Keratinocyte (primary cell): ENCODE measurements at regions not wholly inside any gene's neighbourhood (a gene's known extent, or its start where the extent isn't known, plus 50 kb on each side); places are given as distances from the start of the nearest gene placed in this dataset.

Experiments used
- EZH2 ChIP-seq: IDR thresholded peaks from one replicate; pipeline ENCODE4 v1.6.1; 2012; ENCODE audit warnings: inconsistent platforms, mild to moderate bottlenecking, low read length, moderate library complexity
- TF ChIP-seq, protein P1 (sequence below), 3 experiments: IDR thresholded peaks in 1 of 3; conservative IDR thresholded peaks in 1 of 3; optimal IDR thresholded peaks in 1 of 3; 2 replicates in 2 of 3; 3 replicates in 1 of 3; pipeline versions ENCODE3 to v1.5.1; 2011; ENCODE audit warnings: low read length in 3 of 3, mild to moderate bottlenecking in 3 of 3, moderate library complexity in 2 of 3, control low read depth in 1 of 3, inconsistent platforms in 1 of 3; ENCODE audit not compliant: insufficient read depth in 2 of 3; ENCODE audit errors: extremely low read depth in 1 of 3

DNA sequence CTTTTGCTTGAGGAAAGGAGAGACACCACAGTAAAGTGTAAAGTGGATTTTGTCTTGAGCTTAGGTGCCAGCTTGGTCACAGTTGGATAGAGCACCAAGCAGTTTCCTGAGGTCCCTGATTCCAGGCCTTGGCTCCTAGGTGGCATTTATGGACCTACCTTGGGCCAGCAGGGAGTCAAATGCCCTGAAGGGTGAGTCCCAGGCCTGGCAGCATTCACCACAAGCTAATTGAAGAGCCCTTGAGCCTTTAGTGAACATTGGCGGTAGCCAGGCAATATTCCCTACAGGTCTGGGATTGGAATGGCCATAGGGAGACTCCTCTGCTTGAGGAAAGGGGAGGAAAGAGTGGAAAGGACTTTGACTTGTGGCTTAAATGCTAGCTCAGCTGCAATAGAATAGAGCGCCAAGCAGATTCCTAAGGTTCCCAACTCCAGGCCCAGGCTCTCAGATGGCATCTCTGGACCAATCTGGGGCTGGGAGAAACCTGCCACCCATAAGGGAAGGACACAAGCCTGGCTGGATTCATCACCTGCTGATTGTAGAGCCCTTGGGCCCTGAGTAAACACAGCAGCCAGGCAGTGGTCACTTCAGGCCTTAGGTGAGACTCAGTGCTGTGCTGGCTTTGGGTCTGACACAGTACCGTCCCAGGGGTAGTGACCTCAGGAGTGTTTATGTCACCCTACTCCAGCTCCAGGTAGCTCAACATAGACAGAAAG lies 137.5 kb upstream of the OTOS start:
- TF ChIP-seq, protein P1, sequence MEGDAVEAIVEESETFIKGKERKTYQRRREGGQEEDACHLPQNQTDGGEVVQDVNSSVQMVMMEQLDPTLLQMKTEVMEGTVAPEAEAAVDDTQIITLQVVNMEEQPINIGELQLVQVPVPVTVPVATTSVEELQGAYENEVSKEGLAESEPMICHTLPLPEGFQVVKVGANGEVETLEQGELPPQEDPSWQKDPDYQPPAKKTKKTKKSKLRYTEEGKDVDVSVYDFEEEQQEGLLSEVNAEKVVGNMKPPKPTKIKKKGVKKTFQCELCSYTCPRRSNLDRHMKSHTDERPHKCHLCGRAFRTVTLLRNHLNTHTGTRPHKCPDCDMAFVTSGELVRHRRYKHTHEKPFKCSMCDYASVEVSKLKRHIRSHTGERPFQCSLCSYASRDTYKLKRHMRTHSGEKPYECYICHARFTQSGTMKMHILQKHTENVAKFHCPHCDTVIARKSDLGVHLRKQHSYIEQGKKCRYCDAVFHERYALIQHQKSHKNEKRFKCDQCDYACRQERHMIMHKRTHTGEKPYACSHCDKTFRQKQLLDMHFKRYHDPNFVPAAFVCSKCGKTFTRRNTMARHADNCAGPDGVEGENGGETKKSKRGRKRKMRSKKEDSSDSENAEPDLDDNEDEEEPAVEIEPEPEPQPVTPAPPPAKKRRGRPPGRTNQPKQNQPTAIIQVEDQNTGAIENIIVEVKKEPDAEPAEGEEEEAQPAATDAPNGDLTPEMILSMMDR (optimal IDR thresholded peaks at IDR 0.05 in 1 of 3, IDR thresholded peaks at IDR 0.05 in 1 of 3, conservative IDR thresholded peaks at IDR 0.05 in 1 of 3; ENCODE audit: extremely low read depth in 1 of 3, insufficient read depth in 2 of 3, low read length in 3 of 3), result no peak
- TF ChIP-seq EZH2, result no peak
